NCI-H2081 treated with DMSO at 0.1 percent for 48 hours (cell line): ENCODE measurements at regions not wholly inside any gene's neighbourhood (a gene's known extent, or its start where the extent isn't known, plus 50 kb on each side); places are given as distances from the start of the nearest gene placed in this dataset.
"Not testable (repeated sequence)": the region's sequence is repeated elsewhere in the genome, so short reads cannot be mapped to it uniquely, and the experiment has no call there.

ENCODE experiments used
- DNase-seq: peaks from one replicate; lab custom pipeline; 2025; lab: John Stamatoyannopoulos, UW

DNA sequence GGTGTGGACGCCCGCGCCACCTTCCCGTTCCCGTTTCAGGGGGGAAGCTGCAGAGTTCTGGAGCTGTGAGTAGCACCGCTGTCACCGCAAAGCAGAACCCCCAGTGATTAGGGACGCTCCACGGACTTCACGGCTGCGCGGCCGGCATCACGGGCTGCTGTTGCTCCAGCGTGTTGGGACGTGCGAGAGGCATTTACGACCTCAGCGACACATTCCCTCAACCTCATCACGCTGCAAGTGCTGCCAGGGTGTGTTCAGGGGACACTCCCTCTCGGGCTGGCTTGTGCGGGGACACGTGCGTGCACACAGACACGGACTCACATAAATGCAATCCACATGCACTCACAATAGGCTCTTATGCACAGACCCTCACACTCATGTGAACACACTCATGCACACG is 187.9 kb downstream of the NPIPB11 start:
- DNase-seq, result not testable (repeated sequence)

DNA sequence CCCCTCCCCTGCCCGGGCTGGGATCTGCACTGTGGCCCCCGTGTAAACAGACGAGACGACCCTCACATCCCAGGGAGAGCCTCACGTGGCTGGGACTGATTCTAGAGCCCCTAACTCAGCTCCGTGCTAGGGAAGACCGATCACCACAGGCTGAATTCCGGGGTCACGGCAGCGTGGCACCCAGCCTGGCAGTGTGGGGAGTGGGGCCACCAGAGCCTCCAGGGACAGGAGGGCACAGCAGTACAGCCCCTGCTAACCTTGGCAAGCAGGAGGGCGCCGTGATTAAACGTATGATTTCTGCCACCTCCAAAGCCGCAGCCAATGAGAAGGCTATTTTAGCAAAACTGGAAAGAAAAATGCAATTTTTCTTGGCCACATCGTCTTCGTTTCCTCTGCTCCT is 188.3 kb downstream of the NPIPB11 start:
- not testable (repeated sequence) for DNase-seq

DNA sequence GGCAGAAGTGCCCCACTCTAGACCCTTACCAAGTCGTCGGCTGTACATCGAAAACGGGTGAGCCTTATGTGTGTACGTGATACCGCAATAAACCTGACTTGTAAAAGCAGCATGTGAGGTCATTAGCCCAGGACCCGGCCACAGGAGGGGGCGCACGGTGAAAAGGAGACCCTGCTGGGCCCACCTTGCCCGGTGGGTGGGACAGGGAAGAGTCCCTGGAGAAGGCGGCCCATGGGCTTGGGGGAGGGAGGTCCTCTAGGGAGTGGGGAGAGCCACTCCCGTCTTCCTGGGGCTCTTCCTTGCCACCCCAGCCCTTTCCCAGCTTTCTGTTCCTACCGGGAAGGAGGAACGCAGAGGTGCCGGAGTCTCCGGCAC is 188.8 kb downstream of the NPIPB11 start:
- not testable (repeated sequence) for DNase-seq

DNA sequence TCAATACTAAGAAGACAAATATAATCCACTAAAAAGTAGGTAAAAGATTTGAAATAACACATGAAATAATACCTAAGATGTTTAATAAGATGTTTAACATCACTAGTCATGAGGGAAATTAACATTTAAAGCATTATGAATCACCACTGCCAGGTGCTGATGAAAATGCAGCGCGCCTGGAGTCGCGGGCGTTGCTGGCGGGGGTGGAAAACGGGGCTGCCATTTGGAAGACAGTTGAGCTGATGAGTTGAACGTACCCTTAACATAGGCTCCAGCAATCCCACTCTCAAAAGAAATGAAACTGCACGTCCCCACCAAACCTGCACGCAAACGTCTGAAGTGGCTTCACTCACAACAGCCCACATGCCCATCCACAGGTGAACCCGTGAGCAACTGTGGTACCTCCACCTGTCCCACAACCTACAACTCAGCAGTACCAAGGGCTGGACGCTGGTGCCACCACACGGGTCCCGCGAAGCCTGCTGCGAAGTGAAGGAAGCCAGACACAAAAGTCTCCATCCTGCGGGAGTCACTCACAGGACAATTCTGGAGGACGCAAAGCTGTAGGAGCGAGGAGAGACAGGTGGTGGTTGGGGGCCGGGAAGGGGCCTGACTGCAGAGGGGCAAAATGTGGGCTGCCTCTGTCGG is 189.3 kb downstream of the NPIPB11 start:
- not testable (repeated sequence) for DNase-seq

DNA sequence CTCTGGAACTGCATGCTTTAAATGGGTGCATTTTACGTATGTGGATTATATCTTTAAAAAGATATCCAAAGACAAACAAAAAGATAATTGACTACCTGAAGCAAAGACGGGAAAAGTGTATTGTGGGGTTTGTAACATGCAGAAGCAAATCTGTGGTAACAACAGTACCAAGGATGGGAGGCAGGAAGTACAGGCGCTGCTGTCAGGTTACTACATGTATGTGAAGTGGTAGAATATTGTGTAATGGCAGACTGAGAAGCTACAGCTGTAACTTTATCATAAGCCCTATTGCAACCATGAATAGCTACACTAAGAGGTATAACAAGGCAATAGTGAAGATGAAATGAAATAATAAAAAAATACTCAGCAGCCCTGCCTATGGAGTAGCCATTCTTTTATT is 192.7 kb downstream of the NPIPB11 start:
- not testable (repeated sequence) for DNase-seq

DNA sequence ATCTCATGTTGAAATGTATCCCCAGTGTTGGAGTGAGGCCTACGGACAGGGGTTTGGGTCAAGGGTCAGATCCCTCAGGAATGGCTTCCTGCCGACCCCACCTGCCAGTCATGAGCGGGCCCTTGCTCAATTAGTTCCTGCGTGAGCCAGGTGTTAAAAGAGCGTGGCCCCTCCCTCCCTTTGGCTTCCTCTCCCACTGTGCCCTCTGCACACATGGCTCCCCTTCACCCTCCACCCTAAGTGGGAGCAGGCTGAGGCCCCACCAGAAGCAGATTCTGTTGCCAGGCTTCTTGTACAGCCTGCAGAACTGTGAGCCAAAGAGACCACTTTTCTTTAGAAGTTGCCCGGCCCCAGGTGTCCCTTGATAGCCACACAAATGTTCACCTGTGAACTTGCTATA is 193.3 kb downstream of the NPIPB11 start:
- not testable (repeated sequence) for DNase-seq

DNA sequence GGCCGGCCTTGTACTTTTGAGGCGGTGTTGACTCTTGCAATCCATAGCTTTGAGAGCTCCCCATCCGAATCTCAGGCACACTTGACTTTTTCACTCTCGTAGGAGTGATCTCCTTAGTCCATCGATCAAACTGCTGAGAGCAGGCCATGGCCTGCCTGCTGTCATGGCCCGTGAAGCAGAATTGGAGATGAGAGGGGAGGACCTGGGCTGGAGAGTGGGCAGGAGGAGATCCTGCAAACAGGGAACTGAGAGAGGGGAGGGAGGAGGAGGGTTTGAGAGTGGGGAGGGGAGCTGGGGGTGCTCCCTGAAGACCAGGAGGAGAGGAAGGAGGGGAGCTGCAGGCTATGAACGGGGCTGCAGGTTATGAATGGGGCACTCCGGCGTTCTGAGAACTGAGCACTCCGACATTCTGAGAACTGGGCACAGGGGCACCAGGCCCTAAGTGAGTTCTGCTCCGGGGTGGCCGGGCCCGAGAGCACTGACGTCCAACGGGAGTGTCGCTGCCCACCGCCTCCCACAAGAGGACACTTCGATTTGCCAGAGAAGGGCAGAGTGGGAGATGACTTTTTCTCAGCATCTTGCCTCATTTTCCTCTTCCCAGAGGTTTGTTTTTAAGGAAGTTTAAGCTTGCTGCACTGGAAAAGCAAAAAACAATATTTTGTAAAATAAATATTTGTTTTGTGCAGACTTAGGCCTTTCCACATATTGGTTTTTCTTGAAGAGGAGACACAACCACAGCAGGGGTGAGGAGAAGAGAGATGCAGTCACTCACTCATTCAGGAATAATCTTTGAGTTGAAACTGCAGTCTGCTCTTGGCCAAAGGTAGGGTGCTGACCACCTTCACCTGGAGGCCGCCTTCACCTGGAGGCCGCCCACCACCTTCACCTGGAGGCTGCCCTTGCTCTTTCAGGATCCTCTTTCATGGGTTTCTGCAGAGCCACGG is 194.2 kb downstream of the NPIPB11 start:
- not testable (repeated sequence) for DNase-seq

DNA sequence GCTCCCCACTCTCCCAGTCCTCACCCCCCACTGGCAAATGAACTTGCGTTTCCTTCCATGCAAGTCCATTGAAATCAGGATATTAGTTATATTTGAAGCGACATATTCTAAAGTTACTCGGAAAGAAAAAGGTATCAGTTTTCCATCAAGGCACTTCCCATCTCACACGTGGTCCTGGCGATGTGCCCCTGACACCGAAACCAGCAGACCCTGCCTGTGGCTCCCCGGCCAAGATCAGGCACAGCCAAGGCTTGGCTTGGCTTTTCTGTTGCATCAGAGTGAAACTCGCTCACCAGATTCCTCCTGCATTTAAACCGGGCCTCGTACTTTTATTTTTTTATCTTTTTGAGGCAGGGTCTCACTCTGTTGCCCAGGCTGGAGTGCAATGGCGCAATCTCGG is 195.1 kb downstream of the NPIPB11 start:
- not testable (repeated sequence) for DNase-seq

DNA sequence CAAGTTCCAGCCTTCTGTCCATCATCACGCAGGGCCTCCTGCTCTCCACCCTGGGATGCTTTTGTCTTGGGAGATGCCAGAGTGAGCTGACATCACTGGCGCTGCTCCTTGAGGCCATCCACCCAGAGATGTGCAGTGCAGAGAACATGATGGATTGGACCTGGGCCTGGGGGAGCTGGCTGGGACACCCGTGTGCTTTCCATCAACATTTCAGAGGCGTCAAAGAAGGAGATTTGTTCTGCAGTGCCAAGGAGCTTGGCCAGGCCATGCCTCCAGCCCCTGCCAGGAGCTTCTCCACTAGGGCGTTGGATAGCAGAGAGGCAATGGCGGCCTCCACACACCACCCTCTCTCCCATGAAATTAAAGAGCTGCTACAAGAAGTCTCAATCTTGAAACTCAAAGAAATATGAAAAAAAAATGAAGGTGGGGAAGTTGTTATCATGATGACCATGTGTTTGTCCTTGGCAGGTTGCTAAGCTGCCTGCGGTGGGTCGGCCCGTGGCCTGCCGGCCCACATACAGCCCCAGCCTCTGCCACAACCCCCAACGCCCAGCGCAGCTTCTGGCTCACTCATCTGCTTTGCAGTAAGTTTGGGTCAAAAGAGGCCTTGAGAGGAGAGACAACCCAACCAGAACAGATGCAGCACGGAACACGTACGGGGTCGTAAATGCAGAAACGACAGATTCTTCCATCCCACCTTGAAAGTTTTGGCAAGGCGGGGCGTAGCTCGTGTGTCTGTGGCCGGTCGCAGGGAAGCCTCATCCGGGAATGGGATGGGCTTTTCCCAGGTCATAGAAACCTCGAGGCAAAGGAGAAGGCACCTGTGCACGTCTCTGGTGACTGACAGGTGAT is 196.0 kb downstream of the NPIPB11 start:
- not testable (repeated sequence) for DNase-seq

DNA sequence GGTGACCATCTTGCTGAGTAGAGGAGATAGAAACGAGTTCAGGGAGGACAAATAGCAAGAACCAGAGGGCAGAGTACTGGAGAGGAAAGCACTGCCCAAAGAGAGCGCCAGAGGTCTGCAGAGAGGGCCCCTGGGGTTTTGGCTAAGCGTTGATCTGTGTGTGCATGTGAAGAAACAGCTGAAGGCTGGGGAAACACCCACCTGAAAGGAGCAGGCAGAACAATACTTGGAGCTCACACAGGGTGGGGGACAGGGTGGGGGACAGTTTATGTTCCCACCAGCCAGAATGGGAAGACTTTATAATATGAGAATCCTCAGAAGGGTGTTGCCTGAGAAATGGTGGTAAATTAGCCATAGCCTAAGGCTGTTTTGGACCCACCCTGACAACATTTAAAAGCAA is 200.4 kb downstream of the NPIPB11 start:
- not testable (repeated sequence) for DNase-seq

DNA sequence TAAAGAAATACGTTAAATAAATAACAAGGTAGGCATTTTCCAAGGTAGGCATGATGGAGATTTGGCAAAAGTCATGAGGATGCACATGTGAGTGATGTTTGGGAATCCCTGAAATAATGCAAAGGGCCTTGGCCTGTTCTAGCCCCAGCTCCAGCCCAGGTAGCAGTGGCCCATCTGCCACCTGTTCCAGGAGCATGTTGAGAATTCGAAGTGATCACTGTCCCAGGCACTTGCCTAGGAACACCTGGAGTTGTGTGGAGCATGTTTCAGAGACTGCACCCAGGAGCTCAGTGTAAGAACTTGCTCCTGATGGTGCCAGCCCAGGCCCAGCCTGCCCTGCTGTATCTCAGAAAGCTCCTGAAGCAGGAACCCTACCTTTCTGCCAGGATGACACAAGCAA is 201.4 kb downstream of the NPIPB11 start:
- not testable (repeated sequence) for DNase-seq

DNA sequence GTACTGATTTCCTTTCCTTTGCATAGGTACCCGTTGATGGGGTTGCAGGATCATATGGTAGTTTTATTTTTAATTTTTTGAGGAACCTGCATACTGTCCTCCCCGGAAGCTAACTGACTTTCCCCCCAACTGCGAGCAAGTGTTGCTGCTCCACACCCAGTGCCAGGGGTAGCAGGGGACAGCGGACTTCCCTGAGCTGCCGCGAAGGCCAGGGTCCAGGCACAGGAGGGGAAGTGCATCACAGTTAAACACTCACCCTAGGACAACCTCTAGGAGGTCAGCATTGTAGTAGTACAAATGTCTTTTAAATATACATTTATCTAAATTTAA is 201.7 kb downstream of the NPIPB11 start:
- no peak for DNase-seq

DNA sequence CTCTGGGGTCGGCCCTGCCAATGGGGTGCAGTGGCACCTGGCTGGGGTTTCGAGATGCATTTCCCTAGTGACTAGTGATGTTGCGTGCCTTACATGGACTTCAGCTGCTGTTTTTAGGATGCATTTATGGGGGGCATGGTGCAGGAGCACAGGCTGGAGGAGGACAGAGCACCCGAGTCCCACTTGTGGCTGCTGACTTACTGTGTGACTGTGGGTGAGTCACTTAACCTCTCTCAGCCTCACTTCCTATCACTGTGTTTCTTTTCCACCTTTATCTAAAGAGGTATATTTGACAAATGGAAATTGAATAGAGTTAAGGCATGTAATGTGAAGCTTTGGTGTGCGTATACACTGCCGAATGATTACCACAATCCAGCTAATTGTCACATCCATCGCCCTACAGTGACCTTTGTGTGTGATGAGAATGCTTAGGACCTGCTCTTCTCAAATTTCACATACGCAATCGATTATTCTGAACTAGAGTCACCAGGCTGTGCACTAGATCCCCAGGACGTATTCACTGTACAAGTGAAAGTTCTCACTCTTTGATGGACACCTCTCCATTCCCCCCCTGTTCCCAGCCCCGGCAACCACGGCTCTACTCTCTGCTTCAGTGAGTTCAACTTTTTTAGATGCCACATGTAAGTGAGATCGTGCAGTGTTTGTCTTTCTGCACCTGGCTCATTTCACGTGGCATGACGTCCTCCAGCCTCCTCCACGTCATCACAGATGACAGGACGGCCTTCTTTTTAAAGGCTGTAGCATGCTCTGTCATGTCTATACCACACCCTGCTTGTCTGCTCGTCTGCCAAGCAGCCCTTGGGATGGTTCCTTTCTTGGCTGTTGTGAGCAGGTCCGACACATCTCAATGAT is 202.3 kb downstream of the NPIPB11 start:
- not testable (repeated sequence) for DNase-seq

DNA sequence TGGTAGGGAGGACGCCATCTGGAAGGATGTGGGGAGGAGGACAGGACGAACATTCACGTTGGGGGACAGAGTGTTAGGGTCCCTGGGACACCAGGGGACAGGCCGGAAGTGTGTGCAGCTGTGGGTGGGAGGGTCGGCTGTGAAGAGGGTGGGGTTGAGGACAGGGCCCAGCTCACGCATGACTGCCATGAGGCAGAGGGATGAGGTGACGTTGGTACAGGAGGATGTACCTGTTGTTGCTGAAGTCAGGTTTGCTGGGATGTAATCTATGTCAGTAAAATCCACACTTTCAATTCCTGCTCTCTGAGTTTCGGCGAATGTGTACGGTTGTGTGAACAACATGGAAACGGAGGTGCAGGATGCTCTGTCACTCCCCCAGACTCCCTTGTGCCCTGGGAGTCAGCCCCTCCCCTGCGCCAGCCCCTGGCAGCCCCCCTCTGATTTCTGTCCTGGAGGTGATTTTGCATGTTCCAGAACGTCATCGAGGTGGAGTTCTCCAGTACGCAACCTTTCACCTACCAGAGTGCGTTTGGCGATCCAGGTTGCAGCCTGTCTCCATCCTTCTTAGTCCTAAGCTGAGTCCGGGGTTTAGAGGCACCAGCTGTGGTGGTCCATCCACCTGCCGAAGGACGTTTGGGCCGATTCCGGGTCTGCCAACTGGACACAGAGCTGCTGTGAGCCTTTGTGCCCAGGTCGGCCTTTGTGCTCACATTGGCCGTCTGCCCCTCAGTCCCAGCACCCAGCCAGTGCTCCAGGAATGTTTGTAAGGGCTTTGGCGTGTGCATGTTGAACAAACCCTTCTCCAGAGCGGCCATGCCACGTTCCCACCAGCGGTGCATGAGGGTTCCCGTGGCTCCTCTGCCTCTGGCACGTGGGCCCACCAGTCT is 203.2 kb downstream of the NPIPB11 start:
- DNase-seq, result not testable (repeated sequence)

DNA sequence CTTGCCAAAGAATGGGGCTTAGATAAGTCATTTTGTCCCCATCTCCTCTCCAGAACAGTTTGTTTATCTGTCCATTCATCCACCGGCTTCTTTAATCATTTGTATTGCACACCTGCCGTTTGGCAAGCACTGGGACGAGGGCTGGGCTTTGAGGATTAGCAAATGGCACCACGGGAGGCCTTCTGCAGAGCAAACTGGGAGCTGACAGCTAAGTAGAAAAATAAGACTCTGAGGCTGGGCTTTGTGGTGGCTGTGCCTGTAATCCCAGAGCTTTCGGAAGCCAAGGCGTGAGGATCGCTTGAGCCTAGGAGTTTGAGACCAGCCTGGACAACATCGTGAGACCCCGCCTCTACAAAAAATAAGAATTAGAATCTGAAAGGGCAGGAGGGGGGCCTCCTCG is 203.9 kb downstream of the NPIPB11 start:
- DNase-seq, result peak; percentile 8

DNA sequence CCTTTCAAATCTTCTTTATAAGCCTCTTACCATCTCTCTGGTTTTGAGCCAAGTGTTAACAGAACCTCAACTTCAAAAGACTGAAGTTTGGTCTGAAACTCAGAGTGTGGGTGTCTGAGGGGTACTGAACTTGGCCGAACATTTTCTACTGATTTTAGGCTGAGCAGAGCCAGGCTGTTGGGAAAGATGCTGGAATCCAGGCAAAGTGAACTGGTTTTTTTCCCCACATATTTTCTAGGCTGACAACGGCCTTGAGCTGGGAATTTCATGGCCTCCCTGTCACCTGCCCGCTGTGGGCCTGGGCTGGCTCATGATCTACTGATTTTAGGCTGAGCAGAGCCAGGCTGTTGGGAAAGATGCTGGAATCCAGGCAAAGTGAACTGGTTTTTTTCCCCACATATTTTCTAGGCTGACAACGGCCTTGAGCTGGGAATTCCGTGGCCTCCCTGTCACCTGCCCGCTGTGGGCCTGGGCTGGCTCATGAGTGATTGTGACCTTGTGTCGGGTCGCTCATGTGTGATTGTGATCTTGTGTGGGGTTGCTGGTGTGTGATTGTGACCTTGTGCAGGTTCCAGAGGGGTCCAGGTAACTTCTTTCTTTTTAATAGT is 204.4 kb downstream of the NPIPB11 start:
- not testable (repeated sequence) for DNase-seq

DNA sequence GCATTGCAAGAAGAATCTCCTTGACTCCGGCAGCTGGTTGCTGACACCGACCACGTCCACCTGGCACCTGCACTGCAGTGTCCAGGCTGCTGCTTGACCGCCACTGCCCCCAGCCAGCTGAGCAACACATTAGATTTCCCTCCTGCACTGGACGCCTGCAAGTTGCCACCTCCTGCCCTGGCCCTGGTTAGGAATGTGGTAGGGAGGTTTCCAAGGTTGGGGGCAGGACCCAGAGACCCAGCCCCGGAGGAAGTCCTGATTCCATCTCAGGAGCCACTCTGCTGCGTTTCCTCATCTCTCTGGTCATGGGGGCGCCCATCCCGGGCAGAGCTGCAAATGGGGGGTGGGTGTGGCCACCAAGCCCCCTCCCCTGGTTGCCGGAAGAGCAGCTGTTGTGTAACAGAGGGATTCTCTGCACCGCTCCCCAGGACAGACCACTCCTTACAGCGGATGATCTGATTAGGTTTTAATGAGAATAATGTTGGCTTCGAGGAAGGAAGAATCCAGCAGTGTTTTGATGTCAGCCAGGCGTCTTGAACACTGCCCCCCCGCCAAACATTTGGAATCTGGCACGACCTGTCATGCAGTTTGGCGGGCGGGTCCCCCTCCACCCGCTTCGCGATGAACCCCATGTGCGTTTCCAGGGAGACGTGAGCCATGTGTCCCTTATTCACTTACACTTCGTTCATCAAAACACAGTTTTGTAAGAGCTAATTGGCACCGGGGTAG is 205.1 kb downstream of the NPIPB11 start:
- not testable (repeated sequence) for DNase-seq

DNA sequence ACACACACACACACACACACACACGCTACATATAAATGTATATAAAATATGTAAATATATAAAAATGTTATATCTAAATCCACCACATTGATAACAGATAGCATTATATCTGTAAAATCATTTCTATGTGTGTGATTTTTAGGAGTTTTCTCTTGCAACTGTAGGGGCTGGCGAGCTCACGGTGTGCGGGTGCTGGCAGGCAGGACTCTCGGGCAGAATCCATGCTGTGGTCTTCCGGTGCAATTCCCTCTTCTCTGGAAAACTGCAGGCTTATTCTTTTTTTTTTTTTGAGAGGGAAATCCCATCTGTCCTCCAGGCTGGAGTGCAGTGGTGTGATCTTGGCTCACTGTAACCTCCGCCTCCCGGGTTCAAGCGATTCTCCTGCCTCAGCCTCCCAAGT is 205.8 kb downstream of the NPIPB11 start:
- not testable (repeated sequence) for DNase-seq

DNA sequence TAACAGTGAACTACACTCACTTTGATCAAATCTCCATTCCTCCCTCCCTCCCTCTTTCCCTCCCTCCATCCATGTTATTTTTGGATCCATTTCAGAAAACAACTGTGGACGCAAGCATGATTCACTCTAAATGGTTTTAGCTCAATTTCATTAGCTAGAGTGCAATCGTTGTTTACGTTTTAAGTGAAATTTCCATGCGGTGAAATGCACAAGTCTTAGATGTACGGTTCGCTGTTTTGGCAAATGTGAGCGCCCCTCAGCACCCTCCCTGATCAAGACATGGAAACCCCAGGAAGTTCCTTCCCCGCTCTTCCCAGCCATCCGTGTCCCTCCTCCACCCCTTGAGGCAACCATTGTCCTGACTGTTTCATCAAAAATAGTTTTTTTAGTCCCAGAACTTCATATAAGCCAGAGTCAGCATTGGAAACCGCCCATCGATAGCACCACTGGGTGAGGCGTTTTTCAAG is 206.3 kb downstream of the NPIPB11 start:
- DNase-seq, result not testable (repeated sequence)
